Breast epithelium (tissue), 3 donors: ENCODE measurements at regions not wholly inside any gene's neighbourhood (a gene's known extent, or its start where the extent isn't known, plus 50 kb on each side); places are given as distances from the start of the nearest gene placed in this dataset.

Source experiments
- POLR2AphosphoS5 ChIP-seq, 3 donors: sonication (generic); formaldehyde crosslinking; IDR thresholded peaks; one replicate each; pipeline ENCODE4 v1.6.1; 2017; ENCODE audit warnings: antibody characterized with exemption in 3 of 3
- TF ChIP-seq, protein P1 (sequence below), 3 donors: fragments of 450-650 bp; IDR thresholded peaks; one replicate each; pipeline ENCODE4 v1.5.1; 2016 to 2017; ENCODE audit warnings: antibody characterized with exemption in 3 of 3, mild to moderate bottlenecking in 3 of 3, moderate library complexity in 3 of 3

DNA sequence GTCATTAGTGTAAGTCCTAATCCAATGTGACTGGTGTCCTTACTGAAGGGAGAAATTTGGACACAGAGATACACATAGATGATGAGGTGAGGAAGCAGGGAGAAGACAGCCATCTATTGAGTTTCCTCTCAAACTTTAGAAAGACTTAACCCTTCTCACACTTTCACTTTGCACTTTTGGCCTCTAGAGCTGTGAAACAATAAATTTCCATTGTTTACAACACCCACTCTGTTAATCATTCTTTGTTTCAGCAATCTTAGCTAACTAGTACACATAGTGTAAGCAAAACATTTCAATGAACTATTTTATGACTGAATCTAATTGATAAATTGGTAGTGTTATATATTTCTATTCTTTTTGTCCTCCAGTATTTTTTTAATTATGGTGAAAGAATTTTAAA lies 1092.8 kb upstream of the POT1 start:
- TF ChIP-seq, protein P1, sequence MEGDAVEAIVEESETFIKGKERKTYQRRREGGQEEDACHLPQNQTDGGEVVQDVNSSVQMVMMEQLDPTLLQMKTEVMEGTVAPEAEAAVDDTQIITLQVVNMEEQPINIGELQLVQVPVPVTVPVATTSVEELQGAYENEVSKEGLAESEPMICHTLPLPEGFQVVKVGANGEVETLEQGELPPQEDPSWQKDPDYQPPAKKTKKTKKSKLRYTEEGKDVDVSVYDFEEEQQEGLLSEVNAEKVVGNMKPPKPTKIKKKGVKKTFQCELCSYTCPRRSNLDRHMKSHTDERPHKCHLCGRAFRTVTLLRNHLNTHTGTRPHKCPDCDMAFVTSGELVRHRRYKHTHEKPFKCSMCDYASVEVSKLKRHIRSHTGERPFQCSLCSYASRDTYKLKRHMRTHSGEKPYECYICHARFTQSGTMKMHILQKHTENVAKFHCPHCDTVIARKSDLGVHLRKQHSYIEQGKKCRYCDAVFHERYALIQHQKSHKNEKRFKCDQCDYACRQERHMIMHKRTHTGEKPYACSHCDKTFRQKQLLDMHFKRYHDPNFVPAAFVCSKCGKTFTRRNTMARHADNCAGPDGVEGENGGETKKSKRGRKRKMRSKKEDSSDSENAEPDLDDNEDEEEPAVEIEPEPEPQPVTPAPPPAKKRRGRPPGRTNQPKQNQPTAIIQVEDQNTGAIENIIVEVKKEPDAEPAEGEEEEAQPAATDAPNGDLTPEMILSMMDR (IDR thresholded peaks at IDR 0.05), result no peak
- no peak for TF ChIP-seq POLR2AphosphoS5 (IDR thresholded peaks at IDR 0.05)
